ENCODE measurements at regions not wholly inside any gene's neighbourhood (a gene's known extent, or its start where the extent isn't known, plus 50 kb on each side); places are given as distances from the start of the nearest gene placed in this dataset.
A peak's percentile ranks its signal among the peaks of the same experiment; 100 is the strongest.

DNA sequence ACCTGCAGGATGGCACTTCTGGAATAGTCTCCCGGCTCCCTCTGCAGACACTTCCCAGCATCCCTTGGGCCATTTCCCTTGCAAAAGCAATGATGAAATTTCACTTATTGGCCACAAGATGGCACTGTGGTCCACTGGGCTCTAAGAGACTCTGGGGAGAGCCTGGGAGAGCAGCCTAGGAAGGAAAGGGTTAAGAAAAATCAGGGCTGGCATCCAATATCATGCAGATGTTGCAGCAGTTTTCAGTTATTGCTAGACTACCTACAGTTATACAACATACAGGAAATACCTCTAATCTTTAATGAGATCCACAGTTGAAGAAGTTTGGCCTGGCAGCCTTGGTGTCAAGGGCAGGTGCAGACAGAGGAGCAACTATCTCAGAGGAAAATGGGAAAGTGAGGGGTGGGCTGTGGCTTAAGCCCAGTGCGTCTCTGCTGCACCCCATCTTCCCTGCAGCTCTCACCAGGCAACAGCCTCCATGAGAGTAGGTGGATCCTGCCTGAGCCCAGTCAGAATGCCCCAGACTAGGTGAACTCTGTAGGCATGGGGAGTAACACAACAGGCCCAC, 100.2 kb upstream of the PRSS58 start:
- TF ChIP-seq, protein P1, sequence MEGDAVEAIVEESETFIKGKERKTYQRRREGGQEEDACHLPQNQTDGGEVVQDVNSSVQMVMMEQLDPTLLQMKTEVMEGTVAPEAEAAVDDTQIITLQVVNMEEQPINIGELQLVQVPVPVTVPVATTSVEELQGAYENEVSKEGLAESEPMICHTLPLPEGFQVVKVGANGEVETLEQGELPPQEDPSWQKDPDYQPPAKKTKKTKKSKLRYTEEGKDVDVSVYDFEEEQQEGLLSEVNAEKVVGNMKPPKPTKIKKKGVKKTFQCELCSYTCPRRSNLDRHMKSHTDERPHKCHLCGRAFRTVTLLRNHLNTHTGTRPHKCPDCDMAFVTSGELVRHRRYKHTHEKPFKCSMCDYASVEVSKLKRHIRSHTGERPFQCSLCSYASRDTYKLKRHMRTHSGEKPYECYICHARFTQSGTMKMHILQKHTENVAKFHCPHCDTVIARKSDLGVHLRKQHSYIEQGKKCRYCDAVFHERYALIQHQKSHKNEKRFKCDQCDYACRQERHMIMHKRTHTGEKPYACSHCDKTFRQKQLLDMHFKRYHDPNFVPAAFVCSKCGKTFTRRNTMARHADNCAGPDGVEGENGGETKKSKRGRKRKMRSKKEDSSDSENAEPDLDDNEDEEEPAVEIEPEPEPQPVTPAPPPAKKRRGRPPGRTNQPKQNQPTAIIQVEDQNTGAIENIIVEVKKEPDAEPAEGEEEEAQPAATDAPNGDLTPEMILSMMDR (IDR thresholded peaks at IDR 0.05) = peak; percentile 26 to 47 (median 44)
- TF ChIP-seq POLR2A (IDR thresholded peaks at IDR 0.05) (no peak), EP300 (IDR thresholded peaks at IDR 0.05) (no peak)

Data from tibial nerve (tissue), 4 donors.